Epithelial cell of proximal tubule (primary cell): ENCODE measurements at regions not wholly inside any gene's neighbourhood (a gene's known extent, or its start where the extent isn't known, plus 50 kb on each side); places are given as distances from the start of the nearest gene placed in this dataset.

Source experiments
- DNase-seq: peaks from one replicate; pipeline ENCODE4 v3.0.0-alpha.2; 2011; ENCODE audit warnings: low read depth
- H3K4me3 ChIP-seq: 2 replicates; pipeline ENCODE4 v1.5.1; 2011; ENCODE audit warnings: low read depth, mild to moderate bottlenecking, low read length
- TF ChIP-seq, protein P1 (sequence below): conservative IDR thresholded peaks from 2 replicates; pipeline ENCODE4 v1.5.1; 2012; ENCODE audit warnings: low read depth, mild to moderate bottlenecking, low read length

DNA sequence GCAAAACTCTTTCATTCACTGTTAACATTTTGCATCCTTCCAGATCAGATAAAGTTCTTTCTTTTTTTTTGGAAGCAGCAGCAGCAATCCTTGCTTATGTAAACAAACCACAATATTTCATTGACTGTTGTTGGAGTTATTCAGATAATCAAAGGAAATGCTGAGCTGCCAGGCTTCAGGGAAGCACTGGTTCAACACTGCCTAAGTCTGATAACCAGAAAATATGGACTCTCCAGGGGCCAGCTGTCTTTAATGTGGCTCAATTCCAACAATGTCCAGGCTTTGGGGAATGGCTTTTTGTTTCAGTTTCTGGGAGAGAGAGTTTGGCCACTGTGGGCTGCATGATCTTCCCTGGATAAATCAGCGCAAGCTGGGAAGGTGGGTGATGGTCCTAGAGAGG, 354.3 kb downstream of the AKAIN1 start:
- DNase-seq: no peak
- no peak overlapping the region for H3K4me3 ChIP-seq
- TF ChIP-seq, protein P1, sequence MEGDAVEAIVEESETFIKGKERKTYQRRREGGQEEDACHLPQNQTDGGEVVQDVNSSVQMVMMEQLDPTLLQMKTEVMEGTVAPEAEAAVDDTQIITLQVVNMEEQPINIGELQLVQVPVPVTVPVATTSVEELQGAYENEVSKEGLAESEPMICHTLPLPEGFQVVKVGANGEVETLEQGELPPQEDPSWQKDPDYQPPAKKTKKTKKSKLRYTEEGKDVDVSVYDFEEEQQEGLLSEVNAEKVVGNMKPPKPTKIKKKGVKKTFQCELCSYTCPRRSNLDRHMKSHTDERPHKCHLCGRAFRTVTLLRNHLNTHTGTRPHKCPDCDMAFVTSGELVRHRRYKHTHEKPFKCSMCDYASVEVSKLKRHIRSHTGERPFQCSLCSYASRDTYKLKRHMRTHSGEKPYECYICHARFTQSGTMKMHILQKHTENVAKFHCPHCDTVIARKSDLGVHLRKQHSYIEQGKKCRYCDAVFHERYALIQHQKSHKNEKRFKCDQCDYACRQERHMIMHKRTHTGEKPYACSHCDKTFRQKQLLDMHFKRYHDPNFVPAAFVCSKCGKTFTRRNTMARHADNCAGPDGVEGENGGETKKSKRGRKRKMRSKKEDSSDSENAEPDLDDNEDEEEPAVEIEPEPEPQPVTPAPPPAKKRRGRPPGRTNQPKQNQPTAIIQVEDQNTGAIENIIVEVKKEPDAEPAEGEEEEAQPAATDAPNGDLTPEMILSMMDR: no peak

DNA sequence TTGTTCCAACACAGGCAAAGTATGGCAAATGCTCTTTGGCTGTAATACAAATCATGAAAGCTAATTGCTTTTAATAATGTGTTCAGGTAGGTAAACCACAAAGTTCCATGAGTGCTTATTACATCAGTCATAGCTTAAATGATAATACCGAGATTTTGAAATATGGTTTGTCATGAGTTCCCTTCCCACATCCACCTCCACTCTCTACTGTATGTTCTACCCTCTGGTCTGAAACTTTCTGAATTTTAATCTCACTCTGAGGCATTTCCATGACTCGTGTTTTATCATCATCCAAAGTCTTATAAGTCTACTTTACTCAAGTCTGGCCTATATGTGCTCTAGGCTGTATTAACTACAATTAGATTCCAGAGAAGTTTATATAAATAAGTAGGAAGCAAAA, 354.8 kb downstream of the AKAIN1 start:
- DNase-seq: no peak
- H3K4me3 ChIP-seq: no peak overlapping the region
- TF ChIP-seq, protein P1: no peak

DNA sequence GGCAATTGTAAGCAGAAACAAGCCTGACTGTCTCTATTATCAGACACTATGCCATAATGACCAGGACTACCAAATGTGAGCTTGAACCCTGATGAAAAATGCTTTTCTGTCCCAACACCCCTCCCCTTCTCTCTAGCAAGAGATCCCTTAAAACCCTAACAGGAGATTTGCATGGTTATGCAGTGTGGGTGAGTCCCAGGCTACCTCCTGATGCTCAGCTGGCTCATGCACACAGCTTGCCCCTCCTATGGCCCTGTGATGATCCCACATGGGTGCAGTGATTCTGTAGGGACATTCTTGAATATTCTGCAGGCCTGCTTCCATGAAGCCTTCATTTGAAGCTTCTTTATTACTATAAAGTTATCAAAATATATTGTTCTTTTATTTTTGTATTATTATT, 357.4 kb downstream of the AKAIN1 start:
- TF ChIP-seq, protein P1: no peak
- H3K4me3 ChIP-seq: no peak overlapping the region
- DNase-seq: no peak

DNA sequence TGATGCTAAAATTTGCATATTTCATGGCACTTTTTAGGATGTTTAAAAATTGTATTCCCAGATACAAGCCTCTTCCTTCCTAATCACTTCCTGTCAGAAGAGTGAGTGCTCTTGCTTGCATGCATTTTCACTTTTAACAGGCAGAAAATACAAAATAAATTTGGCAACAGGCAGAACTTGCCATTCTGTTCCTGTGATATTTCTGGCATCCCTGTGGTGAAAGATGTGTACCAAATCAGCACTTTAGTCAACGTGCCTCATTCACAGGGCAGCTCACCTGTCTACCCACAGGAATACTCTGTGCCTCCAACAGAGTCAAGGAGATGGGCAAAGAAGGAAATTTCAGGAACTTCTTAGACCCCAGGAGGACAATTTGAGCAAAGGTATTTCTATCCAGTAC, 360.9 kb downstream of the AKAIN1 start:
- TF ChIP-seq, protein P1: no peak
- DNase-seq: no peak

GRCh38 chr18:4831791-4832375, 365.2 kb downstream of the AKAIN1 start:
- H3K4me3 ChIP-seq: no peak overlapping the region
- TF ChIP-seq, protein P1: no peak
- DNase-seq: no peak

More for the DNA sequence above, 360.9 kb downstream of the AKAIN1 start:
- no peak overlapping the region for H3K4me3 ChIP-seq

- no peak for DNase-seq
- TF ChIP-seq, protein P1: no peak
- no peak overlapping the region for H3K4me3 ChIP-seq
Observed at GRCh38 chr18:4831127-4831526, 365.9 kb downstream of the AKAIN1 start.

DNA sequence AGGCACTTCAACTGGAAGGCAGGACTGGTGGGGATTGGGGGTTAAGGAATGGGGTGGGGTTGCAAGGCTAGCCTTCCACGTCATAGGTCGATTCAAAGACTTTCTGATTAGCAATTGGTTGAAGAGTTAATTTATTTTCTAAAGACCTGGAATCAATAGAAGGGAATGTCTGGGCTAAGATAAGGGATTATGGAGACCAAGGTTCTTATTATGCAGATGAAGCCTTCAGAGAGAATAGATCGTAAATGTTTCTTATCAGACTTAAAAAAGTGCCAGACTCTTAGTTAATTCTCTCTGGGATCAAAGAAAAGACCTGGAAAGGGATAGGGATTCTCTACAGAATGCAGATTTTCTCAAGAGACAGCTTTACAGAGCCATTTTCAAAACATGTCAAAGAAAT, 368.0 kb upstream of the DLGAP1 start:
- no peak overlapping the region for H3K4me3 ChIP-seq
- TF ChIP-seq, protein P1: no peak
- DNase-seq: no peak
